H9 (cell line): ENCODE measurements at regions not wholly inside any gene's neighbourhood (a gene's known extent, or its start where the extent isn't known, plus 50 kb on each side); places are given as distances from the start of the nearest gene placed in this dataset.

Experiments
- DNase-seq: peaks from one replicate; pipeline ENCODE4 v3.0.0-alpha.2; 2017
- H2AFZ ChIP-seq: one replicate; pipeline ENCODE4 v1.6.1; 2013; ENCODE audit warnings: mild to moderate bottlenecking, low read length, control low read depth, moderate library complexity
- H2AK5ac ChIP-seq: 2 replicates; pipeline ENCODE4 v1.6.1; 2013; ENCODE audit warnings: low read length, control low read depth, mixed read lengths; ENCODE audit not compliant: insufficient read length
- H2BK120ac ChIP-seq: one replicate; pipeline ENCODE4 v1.6.1; 2013; ENCODE audit warnings: low read depth, mild to moderate bottlenecking, low read length, control low read depth, inconsistent platforms; ENCODE audit not compliant: poor library complexity, severe bottlenecking
- H2BK12ac ChIP-seq: 2 replicates; pipeline ENCODE4 v1.6.1; 2013; ENCODE audit warnings: low read length, control low read depth, mixed read lengths, low read depth; ENCODE audit not compliant: insufficient read length
- H2BK15ac ChIP-seq: 2 replicates; pipeline ENCODE4 v1.6.1; 2013; ENCODE audit warnings: low read depth, low read length, control low read depth
- H2BK20ac ChIP-seq: one replicate; pipeline ENCODE4 v1.6.1; 2013; ENCODE audit warnings: low read depth, mild to moderate bottlenecking, low read length, control low read depth, inconsistent platforms; ENCODE audit not compliant: poor library complexity, severe bottlenecking
- H2BK5ac ChIP-seq: 2 replicates; pipeline ENCODE4 v1.6.1; 2013; ENCODE audit warnings: low read length, control low read depth, mixed read lengths; ENCODE audit not compliant: insufficient read length
- H3K14ac ChIP-seq: 2 replicates; pipeline ENCODE4 v1.6.1; 2013; ENCODE audit warnings: low read length, control low read depth; ENCODE audit not compliant: insufficient read depth
- H3K18ac ChIP-seq: 2 replicates; pipeline ENCODE4 v1.6.1; 2013; ENCODE audit warnings: low read depth, mild to moderate bottlenecking, mixed read lengths, low read length, control low read depth; ENCODE audit not compliant: insufficient read length
- H3K23ac ChIP-seq: 2 replicates; pipeline ENCODE4 v1.6.1; 2013; ENCODE audit warnings: low read length, control low read depth, mixed read lengths, low read depth; ENCODE audit not compliant: insufficient read length
- H3K23me2 ChIP-seq: 2 replicates; pipeline ENCODE4 v1.6.1; 2013; ENCODE audit warnings: low read depth, mild to moderate bottlenecking, mixed read lengths, low read length, control low read depth; ENCODE audit not compliant: insufficient read length, poor library complexity, severe bottlenecking
- H3K27ac ChIP-seq: 2 replicates; pipeline ENCODE4 v1.5.1; 2013; ENCODE audit warnings: low read length, control low read depth, mixed read lengths, low read depth; ENCODE audit not compliant: insufficient read length
- H3K27me3 ChIP-seq: 2 replicates; pipeline ENCODE4 v1.6.1; 2013; ENCODE audit warnings: low read length, control low read depth, inconsistent platforms; ENCODE audit not compliant: insufficient read depth
- H3K4ac ChIP-seq: 2 replicates; pipeline ENCODE4 v1.6.1; 2013; ENCODE audit warnings: low read depth, mild to moderate bottlenecking, control low read depth, inconsistent platforms, low read length, moderate library complexity
- H3K4me1 ChIP-seq: 2 replicates; pipeline ENCODE4 v1.6.1; 2013; ENCODE audit warnings: low read length, control low read depth, inconsistent platforms; ENCODE audit not compliant: insufficient read depth
- H3K4me2 ChIP-seq: 2 replicates; pipeline ENCODE4 v1.6.1; 2013; ENCODE audit warnings: low read length, control low read depth, mixed read lengths; ENCODE audit not compliant: insufficient read length, insufficient read depth
- H3K56ac ChIP-seq: 2 replicates; pipeline ENCODE4 v1.6.1; 2013; ENCODE audit warnings: low read depth, mild to moderate bottlenecking, mixed read lengths, low read length, control low read depth; ENCODE audit not compliant: insufficient read length
- H3K79me1 ChIP-seq: 2 replicates; pipeline ENCODE4 v1.6.1; 2013; ENCODE audit warnings: low read depth, mild to moderate bottlenecking, moderate library complexity, low read length, control low read depth, inconsistent platforms; ENCODE audit not compliant: insufficient read depth, poor library complexity, severe bottlenecking
- H3K79me2 ChIP-seq: 2 replicates; pipeline ENCODE4 v1.6.1; 2013; ENCODE audit warnings: low read length, control low read depth, inconsistent platforms; ENCODE audit not compliant: insufficient read depth
- H3K9ac ChIP-seq: 2 replicates; pipeline ENCODE4 v1.6.1; 2013; ENCODE audit warnings: low read length, control low read depth, mixed read lengths; ENCODE audit not compliant: insufficient read length; ENCODE audit errors: extremely low read depth
- H3K9me3 ChIP-seq: one replicate; pipeline ENCODE4 v1.6.1; 2013; ENCODE audit warnings: low read depth, low read length, inconsistent platforms; ENCODE audit not compliant: control insufficient read depth
- H3T11ph ChIP-seq: one replicate; pipeline ENCODE4 v1.6.1; 2013; ENCODE audit warnings: mild to moderate bottlenecking, low read length, control low read depth, inconsistent platforms
- H4K20me1 ChIP-seq: one replicate; pipeline ENCODE4 v1.6.1; 2013; ENCODE audit not compliant: control insufficient read depth, insufficient read length, insufficient read depth
- H4K5ac ChIP-seq: 2 replicates; pipeline ENCODE4 v1.6.1; 2013; ENCODE audit warnings: low read depth, mild to moderate bottlenecking, mixed read lengths, low read length, control low read depth; ENCODE audit not compliant: insufficient read length
- H4K8ac ChIP-seq: replicated peaks from 2 replicates; pipeline ENCODE4 v1.6.1; 2013; ENCODE audit warnings: low read length, control low read depth, mixed read lengths, low read depth; ENCODE audit not compliant: insufficient read length
- H4K91ac ChIP-seq: 2 replicates; pipeline ENCODE4 v1.6.1; 2013; ENCODE audit warnings: low read depth, mild to moderate bottlenecking, moderate library complexity, mixed read lengths, low read length, control low read depth; ENCODE audit not compliant: insufficient read length
- H3K27ac Mint-ChIP-seq, 3 experiments: 2 replicates in 2 of 3; 3 replicates in 1 of 3; pipeline ENCODE4 v1.8.0; 2020 to 2021; ENCODE audit warnings: mixed read lengths in 3 of 3, mild to moderate bottlenecking in 1 of 3, moderate library complexity in 1 of 3
- H3K27me3 Mint-ChIP-seq: 2 replicates; pipeline ENCODE4 v1.8.0; 2021; ENCODE audit warnings: low read depth, mild to moderate bottlenecking, moderate library complexity, mixed read lengths
- H3K36me3 Mint-ChIP-seq, 3 experiments: 2 replicates in 2 of 3; 3 replicates in 1 of 3; pipeline ENCODE4 v1.8.0; 2020 to 2021; ENCODE audit warnings: low read depth in 3 of 3, mixed read lengths in 3 of 3; ENCODE audit not compliant: insufficient read depth in 1 of 3
- H3K4me1 Mint-ChIP-seq, 2 experiments: 2 replicates each; pipeline ENCODE4 v1.8.0; 2020; ENCODE audit warnings: mixed read lengths in 2 of 2
- H3K4me3 Mint-ChIP-seq, 2 experiments: 2 replicates in 1 of 2; 3 replicates in 1 of 2; pipeline ENCODE4 v1.8.0; 2020 to 2021; ENCODE audit warnings: mild to moderate bottlenecking in 2 of 2, mixed read lengths in 2 of 2, moderate library complexity in 1 of 2
- H3K9me3 Mint-ChIP-seq, 2 experiments: 2 replicates in 1 of 2; 3 replicates in 1 of 2; pipeline ENCODE4 v1.8.0; 2020; ENCODE audit warnings: mild to moderate bottlenecking in 2 of 2, mixed read lengths in 2 of 2, moderate library complexity in 1 of 2
- WGBS: extraction: QIAGEN DNeasy Blood & Tissue Kit; methylation state at CpG from one replicate; pipeline ENCODE4 v1.1.7; 2013; ENCODE audit warnings: missing lambda C conversion rate, low lambda C conversion rate, mixed read lengths; ENCODE audit not compliant: insufficient read length; ENCODE audit errors: extremely low coverage; 5-methylcytosine and 5-hydroxymethylcytosine counted together
- TF ChIP-seq, protein P1 (sequence below): fragments of 200-600 bp; sonication (generic); conservative IDR thresholded peaks from 3 replicates; pipeline ENCODE4 v1.8.0; 2021; ENCODE audit warnings: antibody characterized with exemption, mild to moderate bottlenecking

DNA sequence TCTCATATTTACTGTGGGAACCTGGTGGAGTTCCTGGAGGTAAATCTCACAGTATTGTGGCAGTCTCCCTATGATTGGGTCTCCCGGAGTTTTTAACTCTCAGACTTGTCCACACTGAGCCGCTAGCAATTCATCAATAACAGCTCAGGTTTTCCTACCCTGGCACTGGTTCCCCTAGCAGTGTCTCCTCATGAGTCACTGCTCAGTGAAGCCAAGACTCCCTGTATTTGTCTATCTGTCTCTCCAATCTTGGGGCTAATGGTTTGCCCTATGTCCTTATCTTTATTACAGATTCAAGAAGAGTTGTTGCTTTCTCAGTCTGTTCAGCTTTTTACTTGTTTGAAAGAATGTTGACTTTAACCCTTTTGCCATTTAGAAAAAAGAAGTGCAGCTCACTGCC, 176.7 kb upstream of the FGF10 start:
- no peak overlapping the region for H3T11ph ChIP-seq
- no peak overlapping the region for H2BK5ac ChIP-seq
- Mint-ChIP-seq H3K27ac (no peak overlapping the region; a peak in 1 of 7 replicates), H3K9me3 (no peaks in the 10 kb centered on the region), H3K4me1 (no peaks in the 10 kb centered on the region), H3K4me3 (no peak overlapping the region), H3K36me3 (no peaks in the 10 kb centered on the region), H3K27me3 (no peaks in the 10 kb centered on the region)
- no peak overlapping the region for H3K23ac ChIP-seq
- H3K27me3 ChIP-seq = no peaks in the 10 kb centered on the region
- no peak overlapping the region for H2BK12ac ChIP-seq
- H3K9ac ChIP-seq = no peak overlapping the region
- no peak overlapping the region for H2AK5ac ChIP-seq
- no peaks in the 10 kb centered on the region for H3K9me3 ChIP-seq
- no CpG with 5 or more reads among the region's 2 CpGs for WGBS
- H3K4ac ChIP-seq = no peak overlapping the region
- H4K5ac ChIP-seq = no peak overlapping the region
- no peak overlapping the region for H4K8ac ChIP-seq
- H2BK120ac ChIP-seq = no peak overlapping the region
- no peaks in the 10 kb centered on the region for H3K79me1 ChIP-seq
- no peak for DNase-seq
- no peaks in the 10 kb centered on the region for H4K20me1 ChIP-seq
- H3K79me2 ChIP-seq = no peaks in the 10 kb centered on the region
- TF ChIP-seq, protein P1, sequence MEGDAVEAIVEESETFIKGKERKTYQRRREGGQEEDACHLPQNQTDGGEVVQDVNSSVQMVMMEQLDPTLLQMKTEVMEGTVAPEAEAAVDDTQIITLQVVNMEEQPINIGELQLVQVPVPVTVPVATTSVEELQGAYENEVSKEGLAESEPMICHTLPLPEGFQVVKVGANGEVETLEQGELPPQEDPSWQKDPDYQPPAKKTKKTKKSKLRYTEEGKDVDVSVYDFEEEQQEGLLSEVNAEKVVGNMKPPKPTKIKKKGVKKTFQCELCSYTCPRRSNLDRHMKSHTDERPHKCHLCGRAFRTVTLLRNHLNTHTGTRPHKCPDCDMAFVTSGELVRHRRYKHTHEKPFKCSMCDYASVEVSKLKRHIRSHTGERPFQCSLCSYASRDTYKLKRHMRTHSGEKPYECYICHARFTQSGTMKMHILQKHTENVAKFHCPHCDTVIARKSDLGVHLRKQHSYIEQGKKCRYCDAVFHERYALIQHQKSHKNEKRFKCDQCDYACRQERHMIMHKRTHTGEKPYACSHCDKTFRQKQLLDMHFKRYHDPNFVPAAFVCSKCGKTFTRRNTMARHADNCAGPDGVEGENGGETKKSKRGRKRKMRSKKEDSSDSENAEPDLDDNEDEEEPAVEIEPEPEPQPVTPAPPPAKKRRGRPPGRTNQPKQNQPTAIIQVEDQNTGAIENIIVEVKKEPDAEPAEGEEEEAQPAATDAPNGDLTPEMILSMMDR = no peak
- H3K4me1 ChIP-seq = no peaks in the 10 kb centered on the region
- no peak overlapping the region for H3K27ac ChIP-seq
- H2BK15ac ChIP-seq = no peak overlapping the region
- no peak overlapping the region for H3K18ac ChIP-seq
- no peak overlapping the region for H3K56ac ChIP-seq
- H3K23me2 ChIP-seq = no peaks in the 10 kb centered on the region
- H2AFZ ChIP-seq = no peak overlapping the region
- no peak overlapping the region for H3K4me2 ChIP-seq
- H2BK20ac ChIP-seq = no peak overlapping the region
- H4K91ac ChIP-seq = no peak overlapping the region
- no peak overlapping the region for H3K14ac ChIP-seq
